ENCODE measurements at regions not wholly inside any gene's neighbourhood (a gene's known extent, or its start where the extent isn't known, plus 50 kb on each side); places are given as distances from the start of the nearest gene placed in this dataset.

DNA sequence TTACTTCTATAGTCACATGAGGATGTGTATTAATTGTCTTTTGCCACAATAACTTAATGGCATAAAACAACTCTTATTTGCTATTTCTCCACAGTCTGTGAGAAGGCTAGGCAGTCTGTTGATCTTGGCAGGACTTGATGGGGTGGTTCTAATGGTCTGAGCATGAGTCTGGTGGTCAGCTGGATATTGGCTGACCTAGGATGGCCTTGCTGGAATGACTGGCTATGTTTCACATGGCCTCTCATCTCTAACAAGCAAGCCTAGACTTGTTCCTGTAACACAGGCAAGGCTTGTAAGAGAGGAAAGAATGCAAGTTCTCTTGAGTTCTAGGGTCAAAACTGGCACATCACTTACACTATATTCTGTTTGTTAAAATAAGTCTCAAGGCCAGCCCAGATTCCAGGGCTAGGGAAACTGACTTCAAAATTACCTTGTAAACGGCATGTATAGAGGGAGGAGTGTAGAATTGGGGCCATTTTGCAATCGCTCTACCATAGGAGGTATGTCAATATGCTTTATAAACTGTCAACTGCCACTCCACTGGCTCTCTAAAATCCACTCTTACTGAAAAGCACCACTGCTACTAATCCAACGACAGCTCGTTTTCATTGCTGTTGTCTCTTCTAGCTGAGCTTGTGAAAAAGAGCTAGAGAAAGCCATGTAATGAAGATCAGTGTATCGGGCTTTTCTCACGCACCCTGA lies 325.0 kb upstream of the PKDCC start:
- H3K9me3 ChIP-seq (replicated peaks in 1 of 11): no peaks in the 10 kb centered on the region; a peak in 1 of 22 replicates
- no peak overlapping the region for H3K4me3 ChIP-seq
- H3K36me3 ChIP-seq: no peaks in the 10 kb centered on the region
- H3K4me2 ChIP-seq: no peak overlapping the region
- no peak overlapping the region for H3K27ac ChIP-seq
- TF ChIP-seq Cebpa-rat (IDR thresholded peaks at IDR 0.05): no peak
- no peaks in the 10 kb centered on the region for H4K20me1 ChIP-seq
- H3K9ac ChIP-seq: no peak overlapping the region
- H3K27me3 ChIP-seq: no peaks in the 10 kb centered on the region
- peaks cover 0 to 27% (median 7%) of the 10 kb centered on the region in 10 experiments; a peak in 10 of 20 replicates for H3K4me1 ChIP-seq

DNA sequence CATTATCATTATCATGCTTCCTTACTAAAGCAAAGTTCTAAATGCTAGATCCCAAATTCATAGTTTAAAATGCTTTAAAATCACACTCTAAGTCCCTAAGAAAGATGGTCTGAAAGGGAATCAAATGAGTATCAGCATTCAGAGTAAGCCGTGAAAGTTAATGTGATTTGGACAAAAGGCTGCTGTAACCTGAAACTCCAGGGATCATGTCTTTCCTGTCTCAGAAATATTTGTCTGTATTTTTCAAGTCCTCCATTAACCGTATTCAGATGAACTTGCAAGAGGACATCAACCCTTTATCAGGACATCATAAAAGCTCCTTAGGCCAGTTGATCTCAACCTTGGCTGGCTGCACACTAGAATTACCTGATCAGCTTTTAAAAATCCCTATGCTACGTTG lies 324.3 kb upstream of the PKDCC start:
- no peaks in the 10 kb centered on the region; a peak in 1 of 22 replicates for H3K9me3 ChIP-seq (replicated peaks in 1 of 11)
- no peak overlapping the region for H3K9ac ChIP-seq
- H3K4me2 ChIP-seq: no peak overlapping the region
- no peaks in the 10 kb centered on the region for H4K20me1 ChIP-seq
- no peaks in the 10 kb centered on the region for H3K27me3 ChIP-seq
- TF ChIP-seq Cebpa-rat (IDR thresholded peaks at IDR 0.05): no peak
- peaks cover 0 to 25% (median 7%) of the 10 kb centered on the region in 10 experiments; a peak in 9 of 20 replicates for H3K4me1 ChIP-seq
- no peaks in the 10 kb centered on the region for H3K36me3 ChIP-seq
- no peak overlapping the region for H3K27ac ChIP-seq
- no peak overlapping the region for H3K4me3 ChIP-seq

- Histone ChIP-seq H4K20me1 (no peaks in the 10 kb centered on the region), H3K9ac (no peak overlapping the region), H3K4me3 (no peak overlapping the region), H3K4me2 (no peak overlapping the region), H3K36me3 (no peaks in the 10 kb centered on the region), H3K4me1 (peaks cover 0 to 15% (median 0%) of the 10 kb centered on the region in 10 experiments; a peak in 6 of 20 replicates), H3K27ac (no peak overlapping the region), H3K9me3 (replicated peaks in 1 of 11) (no peaks in the 10 kb centered on the region; a peak in 1 of 22 replicates), H3K27me3 (no peaks in the 10 kb centered on the region)
- TF ChIP-seq Cebpa-rat (IDR thresholded peaks at IDR 0.05): no peak
These were observed 323.4 kb upstream of the PKDCC start for GRCh38 chr2:41724465-41724864.

GRCh38 chr2:41725901-41726300 lies 321.9 kb upstream of the PKDCC start:
- Histone ChIP-seq H3K9me3 (replicated peaks in 1 of 11) (no peaks in the 10 kb centered on the region), H4K20me1 (no peaks in the 10 kb centered on the region), H3K27ac (no peak overlapping the region)

GRCh38 chr2:41726364-41726763 lies 321.5 kb upstream of the PKDCC start:
- Histone ChIP-seq H3K27me3 (no peaks in the 10 kb centered on the region), H3K27ac (no peak overlapping the region), H4K20me1 (no peaks in the 10 kb centered on the region), H3K9me3 (replicated peaks in 1 of 11) (no peaks in the 10 kb centered on the region), H3K36me3 (no peaks in the 10 kb centered on the region), H3K9ac (no peak overlapping the region), H3K4me2 (no peak overlapping the region), H3K4me3 (no peak overlapping the region), H3K4me1 (no peaks in the 10 kb centered on the region)
- TF ChIP-seq Cebpa-rat (IDR thresholded peaks at IDR 0.05): no peak

More at GRCh38 chr2:41725901-41726300, 321.9 kb upstream of the PKDCC start:
- TF ChIP-seq Cebpa-rat (IDR thresholded peaks at IDR 0.05): no peak
- peaks cover 0 to 2% (median 0%) of the 10 kb centered on the region in 10 experiments; a peak in 2 of 20 replicates for H3K4me1 ChIP-seq
- no peaks in the 10 kb centered on the region for H3K36me3 ChIP-seq
- no peaks in the 10 kb centered on the region for H3K27me3 ChIP-seq
- no peak overlapping the region for H3K9ac ChIP-seq
- H3K4me2 ChIP-seq: no peak overlapping the region
- H3K4me3 ChIP-seq: no peak overlapping the region

GRCh38 chr2:41727152-41727551 lies 320.7 kb upstream of the PKDCC start:
- Histone ChIP-seq H3K27me3 (no peaks in the 10 kb centered on the region), H3K4me1 (no peaks in the 10 kb centered on the region), H3K36me3 (no peaks in the 10 kb centered on the region), H3K4me2 (no peak overlapping the region), H4K20me1 (no peaks in the 10 kb centered on the region), H3K27ac (no peak overlapping the region), H3K9ac (no peak overlapping the region), H3K9me3 (replicated peaks in 1 of 11) (no peaks in the 10 kb centered on the region), H3K4me3 (no peak overlapping the region)
- no peak for TF ChIP-seq Cebpa-rat (IDR thresholded peaks at IDR 0.05)

GRCh38 chr2:41727711-41728110 lies 320.1 kb upstream of the PKDCC start:
- H3K27ac ChIP-seq: no peak overlapping the region
- no peaks in the 10 kb centered on the region for H3K27me3 ChIP-seq
- TF ChIP-seq Cebpa-rat (IDR thresholded peaks at IDR 0.05): no peak
- no peak overlapping the region for H3K4me2 ChIP-seq
- no peaks in the 10 kb centered on the region for H3K4me1 ChIP-seq
- H3K4me3 ChIP-seq: no peak overlapping the region
- H3K36me3 ChIP-seq: no peaks in the 10 kb centered on the region
- no peaks in the 10 kb centered on the region for H3K9me3 ChIP-seq (replicated peaks in 1 of 11)
- no peaks in the 10 kb centered on the region for H4K20me1 ChIP-seq
- H3K9ac ChIP-seq: no peak overlapping the region

- no peaks in the 10 kb centered on the region for H3K36me3 ChIP-seq
- no peak overlapping the region for H3K27ac ChIP-seq
- no peak for TF ChIP-seq Cebpa-rat (IDR thresholded peaks at IDR 0.05)
- no peak overlapping the region for H3K9ac ChIP-seq
- H3K4me2 ChIP-seq: no peak overlapping the region
- H3K27me3 ChIP-seq: no peaks in the 10 kb centered on the region
- H3K4me1 ChIP-seq: no peaks in the 10 kb centered on the region
- H3K4me3 ChIP-seq: no peak overlapping the region
- H4K20me1 ChIP-seq: no peaks in the 10 kb centered on the region
- no peaks in the 10 kb centered on the region for H3K9me3 ChIP-seq (replicated peaks in 1 of 11)
These were observed 319.0 kb upstream of the PKDCC start for GRCh38 chr2:41728788-41729338.

DNA sequence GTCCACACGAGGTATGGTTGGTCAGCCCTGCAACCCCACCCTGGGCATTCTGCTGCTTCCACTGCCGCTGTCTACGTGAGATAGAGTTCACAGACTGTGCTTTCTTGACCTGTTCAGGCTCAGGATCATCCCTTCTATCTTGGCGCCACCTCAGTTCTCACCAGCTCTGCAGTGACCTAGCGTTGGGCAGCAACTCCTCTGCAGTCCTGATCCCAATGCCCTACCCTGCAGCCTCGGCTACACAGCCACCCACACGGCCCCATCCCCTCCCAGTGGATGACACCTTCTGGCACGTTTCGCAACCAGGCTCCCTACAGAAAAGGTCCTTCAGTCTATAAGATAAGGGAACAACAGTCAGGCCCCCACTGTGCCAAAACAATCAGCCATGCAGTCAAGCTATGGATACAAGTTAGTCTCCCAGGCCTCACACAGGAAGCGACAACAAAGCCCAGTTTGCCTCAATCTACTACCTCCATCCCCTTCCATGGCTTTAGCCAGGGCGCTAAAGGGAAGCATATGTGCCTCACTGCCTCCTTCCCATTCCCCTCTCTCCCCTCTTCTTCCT lies 317.9 kb upstream of the PKDCC start:
- peaks cover 0 to 6% (median 0%) of the 10 kb centered on the region in 10 experiments; a peak in 5 of 20 replicates for H3K4me1 ChIP-seq
- TF ChIP-seq Cebpa-rat (IDR thresholded peaks at IDR 0.05): no peak

More for the DNA sequence above, 317.9 kb upstream of the PKDCC start:
- H3K9me3 ChIP-seq (replicated peaks in 1 of 11): no peaks in the 10 kb centered on the region
- no peak overlapping the region for H3K9ac ChIP-seq
- H3K27me3 ChIP-seq: no peaks in the 10 kb centered on the region
- H3K4me3 ChIP-seq: no peak overlapping the region
- H3K4me2 ChIP-seq: no peak overlapping the region
- H4K20me1 ChIP-seq: no peaks in the 10 kb centered on the region
- H3K27ac ChIP-seq: no peak overlapping the region
- H3K36me3 ChIP-seq: no peaks in the 10 kb centered on the region
